B cell (primary cell): ENCODE measurements at regions not wholly inside any gene's neighbourhood (a gene's known extent, or its start where the extent isn't known, plus 50 kb on each side); places are given as distances from the start of the nearest gene placed in this dataset.

ENCODE experiments used
- ATAC-seq: fragments of 200-7000 bp; cut with Tn5 transposase; one replicate; pipeline ENCODE4 v1.10.0; 2021; ENCODE audit warnings: low read depth, mild to moderate bottlenecking, moderate number of reproducible peaks, moderate library complexity
- CTCF ChIA-PET: fragments of 350-600 bp; sonication (Branson Sonifier 250); formaldehyde crosslinking; loops from one replicate; lab custom pipeline; 2021; ENCODE audit warnings: antibody characterized with exemption, inconsistent platforms; lab: Charles Lee
- POLR2A ChIA-PET: fragments of 350-600 bp; sonication (Branson Sonifier 250); formaldehyde crosslinking; loops from one replicate; lab custom pipeline; 2021; ENCODE audit warnings: antibody characterized with exemption; lab: Charles Lee
- DNase-seq: peaks from one replicate; pipeline ENCODE4 v3.0.0; 2013
- H2AFZ ChIP-seq: 2 replicates; pipeline ENCODE4 v1.6.1; 2012; ENCODE audit warnings: mild to moderate bottlenecking, low read depth, low read length; ENCODE audit not compliant: insufficient read depth, poor library complexity, severe bottlenecking
- H3K27ac ChIP-seq, 2 donors: 1 replicate in 1 of 2; 2 replicates in 1 of 2; pipeline ENCODE4 v1.5.1; 2012 to 2013; ENCODE audit warnings: low read length in 2 of 2, mild to moderate bottlenecking in 2 of 2, moderate library complexity in 1 of 2
- H3K27me3 ChIP-seq, 4 experiments: fragments of 200-600 bp in 1 of 4; sonication (generic) in 1 of 4; replicated peaks in 1 of 4; 1 replicate in 2 of 4; 2 replicates in 2 of 4; pipeline versions ENCODE4 v1.6.1 to v1.7.0; 2013 to 2016; ENCODE audit warnings: low read length in 3 of 4, mild to moderate bottlenecking in 2 of 4, mixed read lengths in 1 of 4, moderate library complexity in 1 of 4; ENCODE audit not compliant: insufficient read depth in 4 of 4, control insufficient read depth in 3 of 4; ENCODE audit errors: control extremely low read depth in 1 of 4
- H3K36me3 ChIP-seq, 2 experiments: replicated peaks in 1 of 2; 1 replicate in 1 of 2; 2 replicates in 1 of 2; pipeline versions ENCODE4 v1.6.1 to v1.7.1; 2013; ENCODE audit warnings: low read length in 1 of 2; ENCODE audit not compliant: insufficient read depth in 2 of 2, control insufficient read depth in 1 of 2; ENCODE audit errors: control extremely low read depth in 1 of 2, extremely low read depth in 1 of 2
- H3K4me1 ChIP-seq, 2 donors: fragments of 200-600 bp in 1 of 2; sonication (generic) in 1 of 2; 1 replicate in 1 of 2; 2 replicates in 1 of 2; pipeline versions ENCODE4 v1.5.1 to v1.6.1; 2013 to 2017; ENCODE audit warnings: low read length in 2 of 2; ENCODE audit not compliant: control insufficient read depth in 2 of 2, insufficient read depth in 2 of 2
- H3K4me2 ChIP-seq: replicated peaks from 2 replicates; pipeline ENCODE3; 2012; ENCODE audit warnings: mild to moderate bottlenecking, low read depth, low read length; ENCODE audit not compliant: poor library complexity, severe bottlenecking
- H3K4me3 ChIP-seq, 5 experiments: fragments of 200-600 bp in 1 of 5; sonication (generic) in 1 of 5; 1 replicate in 3 of 5; 2 replicates in 2 of 5; pipeline versions ENCODE4 v1.5.1 to v1.7.0; 2011 to 2016; ENCODE audit warnings: low read length in 4 of 5, mild to moderate bottlenecking in 4 of 5, low read depth in 2 of 5, control low read depth in 1 of 5, moderate library complexity in 1 of 5; ENCODE audit not compliant: insufficient read depth in 1 of 5; ENCODE audit errors: control extremely low read depth in 1 of 5, extremely low read depth in 1 of 5
- H3K79me2 ChIP-seq: fragments of 200-600 bp; sonication (generic); one replicate; pipeline ENCODE4 v1.6.0; 2016; ENCODE audit warnings: low read length; ENCODE audit not compliant: control insufficient read depth, insufficient read depth
- H3K9ac ChIP-seq: fragments of 200-600 bp; sonication (generic); 2 replicates; pipeline ENCODE4 v1.6.1; 2017; ENCODE audit warnings: mild to moderate bottlenecking, low read length, moderate library complexity
- H3K9me3 ChIP-seq, 3 donors: one replicate each; pipeline versions ENCODE4 v1.6.1 to v1.7.1; 2013; ENCODE audit warnings: low read length in 2 of 3; ENCODE audit not compliant: control insufficient read depth in 2 of 3, insufficient read depth in 1 of 3; ENCODE audit errors: control extremely low read depth in 1 of 3
- H4K20me1 ChIP-seq: 2 replicates; pipeline ENCODE4 v1.6.0; 2012; ENCODE audit warnings: mild to moderate bottlenecking, low read length; ENCODE audit not compliant: insufficient read depth, control insufficient read depth, poor library complexity, severe bottlenecking
- H3K27ac Mint-ChIP-seq: one replicate; pipeline ENCODE4 v1.8.0; 2021; ENCODE audit warnings: mixed read lengths
- H3K27me3 Mint-ChIP-seq: one replicate; pipeline ENCODE4 v1.8.0; 2021; ENCODE audit warnings: mixed read lengths
- H3K4me1 Mint-ChIP-seq: one replicate; pipeline ENCODE4 v1.8.0; 2021; ENCODE audit warnings: mixed read lengths
- H3K4me3 Mint-ChIP-seq: one replicate; pipeline ENCODE4 v1.8.0; 2021; ENCODE audit warnings: mixed read lengths
- H3K9me3 Mint-ChIP-seq: one replicate; pipeline ENCODE4 v1.8.0; 2022; ENCODE audit warnings: mixed read lengths; ENCODE audit not compliant: insufficient read depth
- EZH2 ChIP-seq: IDR thresholded peaks from 2 replicates; pipeline ENCODE4 v1.6.1; 2012; ENCODE audit warnings: borderline replicate concordance, low read depth, mild to moderate bottlenecking, moderate library complexity, low read length; ENCODE audit not compliant: insufficient read depth, poor library complexity, severe bottlenecking
- WGBS: methylation state at CpG from one replicate; pipeline ENCODE4 v1.1.5; 2013; ENCODE audit warnings: missing lambda C conversion rate; ENCODE audit not compliant: insufficient coverage; 5-methylcytosine and 5-hydroxymethylcytosine counted together
- intact Hi-C: fragments of 100-400 bp; cut with micrococcal nuclease; formaldehyde crosslinking; loops from one replicate; pipeline ENCODE4 v1.10.0; 2022
- TF ChIP-seq, protein P1 (sequence below): fragments of 200-600 bp; IDR thresholded peaks from one replicate; pipeline ENCODE4 v1.8.0; 2022; ENCODE audit warnings: antibody characterized with exemption, mild to moderate bottlenecking

DNA sequence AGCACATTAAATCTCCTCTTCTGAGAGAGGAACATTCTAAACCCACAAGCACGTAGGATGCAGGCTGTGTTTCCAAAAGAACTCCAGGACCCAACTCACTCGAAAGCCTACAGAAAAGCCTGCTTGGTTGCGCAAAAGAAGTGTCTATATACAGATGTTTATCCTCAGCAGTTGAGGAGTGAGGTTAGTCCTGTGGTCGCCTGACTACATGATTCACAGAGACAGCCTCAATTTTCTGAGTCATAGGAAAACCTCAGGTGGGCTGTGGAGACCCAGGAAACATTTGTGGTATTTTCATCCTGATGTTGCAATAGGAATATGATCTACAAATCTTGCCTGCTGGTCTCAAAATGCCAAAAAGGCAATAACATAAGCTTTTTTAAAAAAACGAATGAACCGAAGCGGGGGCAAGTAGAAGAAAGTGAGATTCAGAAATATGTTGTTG lies 183.8 kb upstream of the THRB start:
- intact Hi-C loops = no loop called here
- TF ChIP-seq, protein P1, sequence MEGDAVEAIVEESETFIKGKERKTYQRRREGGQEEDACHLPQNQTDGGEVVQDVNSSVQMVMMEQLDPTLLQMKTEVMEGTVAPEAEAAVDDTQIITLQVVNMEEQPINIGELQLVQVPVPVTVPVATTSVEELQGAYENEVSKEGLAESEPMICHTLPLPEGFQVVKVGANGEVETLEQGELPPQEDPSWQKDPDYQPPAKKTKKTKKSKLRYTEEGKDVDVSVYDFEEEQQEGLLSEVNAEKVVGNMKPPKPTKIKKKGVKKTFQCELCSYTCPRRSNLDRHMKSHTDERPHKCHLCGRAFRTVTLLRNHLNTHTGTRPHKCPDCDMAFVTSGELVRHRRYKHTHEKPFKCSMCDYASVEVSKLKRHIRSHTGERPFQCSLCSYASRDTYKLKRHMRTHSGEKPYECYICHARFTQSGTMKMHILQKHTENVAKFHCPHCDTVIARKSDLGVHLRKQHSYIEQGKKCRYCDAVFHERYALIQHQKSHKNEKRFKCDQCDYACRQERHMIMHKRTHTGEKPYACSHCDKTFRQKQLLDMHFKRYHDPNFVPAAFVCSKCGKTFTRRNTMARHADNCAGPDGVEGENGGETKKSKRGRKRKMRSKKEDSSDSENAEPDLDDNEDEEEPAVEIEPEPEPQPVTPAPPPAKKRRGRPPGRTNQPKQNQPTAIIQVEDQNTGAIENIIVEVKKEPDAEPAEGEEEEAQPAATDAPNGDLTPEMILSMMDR = no peak
- TF ChIP-seq EZH2 = no peak
- Histone ChIP-seq H3K36me3 (no peaks in the 10 kb centered on the region), H2AFZ (peak overlapping the region; percentile 52), H3K9me3 (no peaks in the 10 kb centered on the region), H3K4me1 (peaks cover 4 to 5% of the 10 kb centered on the region in 2 donors), H3K27ac (no peak overlapping the region), H3K9ac (peak overlapping the region; percentile 17), H4K20me1 (no peaks in the 10 kb centered on the region), H3K4me2 (peak overlapping the region; percentile 40), H3K27me3 (no peaks in the 10 kb centered on the region), H3K4me3 (peak overlapping the region in 1 of 5 experiments; percentile 12), H3K79me2 (no peaks in the 10 kb centered on the region)
- DNase-seq = no peak
- ChIA-PET POLR2A (no interaction called here), CTCF (interaction anchor here (1.2 to 1.8 kb wide), 2 partner anchors 9 to 11 kb away, joined by 3 to 4 read pairs; no protein-coding TSS in a partner anchor)
- Mint-ChIP-seq H3K4me3 (peak overlapping the region; percentile 20), H3K4me1 (peaks cover 7% of the 10 kb centered on the region), H3K27me3 (peaks cover 6% of the 10 kb centered on the region), H3K9me3 (no peaks in the 10 kb centered on the region), H3K27ac (no peak overlapping the region)
- ATAC-seq = no peak
- WGBS = 0% methylated on average over 1 of the region's 7 CpGs

DNA sequence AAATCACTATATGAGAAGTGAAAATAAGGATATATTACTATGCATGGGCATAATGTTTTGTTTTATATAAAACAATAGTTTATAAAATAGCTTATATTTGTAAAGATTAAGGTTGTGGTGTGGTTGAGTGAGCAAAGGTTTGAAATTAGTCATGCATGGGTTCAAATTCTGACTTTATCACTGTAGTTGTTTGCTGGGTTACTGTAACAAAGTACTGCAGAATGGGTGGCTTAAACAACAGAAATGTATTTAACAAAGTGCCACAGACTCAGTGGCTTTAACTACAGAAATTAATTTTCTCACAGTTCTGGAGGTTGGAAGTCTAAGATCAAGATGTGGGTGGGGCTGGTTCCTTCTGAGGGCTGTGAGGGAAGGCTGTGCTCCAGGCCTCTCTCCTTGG lies 184.8 kb upstream of the THRB start:
- no peak overlapping the region for H3K27ac ChIP-seq
- peaks cover 7% of the 10 kb centered on the region for H3K4me1 Mint-ChIP-seq
- H3K4me1 ChIP-seq = peaks cover 4 to 5% of the 10 kb centered on the region in 2 donors
- H3K9me3 Mint-ChIP-seq = no peaks in the 10 kb centered on the region
- no peak overlapping the region for H3K4me3 ChIP-seq
- ChIA-PET POLR2A (no interaction called here), CTCF (interaction anchor here (2.8 kb wide), 1 partner anchor 415 kb away, joined by 11 read pairs; no protein-coding TSS in a partner anchor)
- H2AFZ ChIP-seq = no peak overlapping the region
- TF ChIP-seq, protein P1 = no peak
- no peak for TF ChIP-seq EZH2
- intact Hi-C loops = no loop called here
- peaks cover 6% of the 10 kb centered on the region for H3K27me3 Mint-ChIP-seq
- no peak overlapping the region for H3K4me2 ChIP-seq
- no peak overlapping the region for H3K4me3 Mint-ChIP-seq
- ATAC-seq (no peak), DNase-seq (no peak)
- H3K27ac Mint-ChIP-seq = no peak overlapping the region
- no peaks in the 10 kb centered on the region for H3K79me2 ChIP-seq
- H3K9ac ChIP-seq = no peak overlapping the region
- H4K20me1 ChIP-seq = no peaks in the 10 kb centered on the region
- no peaks in the 10 kb centered on the region for H3K9me3 ChIP-seq
- H3K27me3 ChIP-seq = no peaks in the 10 kb centered on the region
- no peaks in the 10 kb centered on the region for H3K36me3 ChIP-seq
